ENCODE measurements at regions not wholly inside any gene's neighbourhood (a gene's known extent, or its start where the extent isn't known, plus 50 kb on each side); places are given as distances from the start of the nearest gene placed in this dataset.
A peak's percentile ranks its signal among the peaks of the same experiment; 100 is the strongest.

- H3K27ac ChIP-seq, result no peak overlapping the region
- TF ChIP-seq CTCF (conservative IDR thresholded peaks at IDR 0.05), result no peak
These were observed 116.9 kb upstream of the IRX5 start for GRCh38 chr16:54813778-54814177.

GRCh38 chr16:54812229-54812628, 118.4 kb upstream of the IRX5 start:
- no peak overlapping the region for H3K27ac ChIP-seq
- TF ChIP-seq CTCF (conservative IDR thresholded peaks at IDR 0.05), result peak; percentile 54

GRCh38 chr16:54808890-54809289, 121.8 kb upstream of the IRX5 start:
- TF ChIP-seq CTCF (conservative IDR thresholded peaks at IDR 0.05), result no peak
- no peak overlapping the region for H3K27ac ChIP-seq

GRCh38 chr16:54806881-54807360, 123.7 kb upstream of the IRX5 start:
- no peak for TF ChIP-seq CTCF (conservative IDR thresholded peaks at IDR 0.05)
- H3K27ac ChIP-seq, result no peak overlapping the region

- H3K27ac ChIP-seq, result no peak overlapping the region
- no peak for TF ChIP-seq CTCF (conservative IDR thresholded peaks at IDR 0.05)
These were observed 124.3 kb upstream of the IRX5 start for GRCh38 chr16:54806378-54806777.

- TF ChIP-seq CTCF (conservative IDR thresholded peaks at IDR 0.05), result no peak
- no peak overlapping the region for H3K27ac ChIP-seq
These were observed 125.0 kb upstream of the IRX5 start for GRCh38 chr16:54805648-54806047.

GRCh38 chr16:54801057-54801844, 129.4 kb upstream of the IRX5 start:
- TF ChIP-seq CTCF (conservative IDR thresholded peaks at IDR 0.05), result no peak
- H3K27ac ChIP-seq, result no peak overlapping the region

All from VCaP (cell line).